Liver (tissue), 8 donors: ENCODE measurements at regions not wholly inside any gene's neighbourhood (a gene's known extent, or its start where the extent isn't known, plus 50 kb on each side); places are given as distances from the start of the nearest gene placed in this dataset.

Experiments
- DNase-seq: peaks from one replicate; pipeline ENCODE4 v3.0.0-alpha.2; 2017; ENCODE audit warnings: low spot score
- H3K27ac ChIP-seq, 2 donors: one replicate each; pipeline ENCODE4 v1.7.0; 2013; ENCODE audit warnings: inconsistent platforms in 2 of 2, low read length in 2 of 2, control low read depth in 1 of 2, low read depth in 1 of 2, mild to moderate bottlenecking in 1 of 2
- H3K27me3 ChIP-seq, 4 donors: one replicate each; pipeline versions ENCODE4 v1.6.1 to v1.7.0; 2013; ENCODE audit warnings: low read length in 3 of 4, inconsistent platforms in 1 of 4, mild to moderate bottlenecking in 1 of 4, moderate library complexity in 1 of 4; ENCODE audit not compliant: control insufficient read depth in 4 of 4, insufficient read depth in 4 of 4
- H3K36me3 ChIP-seq, 4 donors: one replicate each; pipeline versions ENCODE4 v1.6.1 to v1.7.0; 2013; ENCODE audit warnings: low read length in 3 of 4, mild to moderate bottlenecking in 3 of 4, low read depth in 1 of 4, moderate library complexity in 1 of 4; ENCODE audit not compliant: control insufficient read depth in 4 of 4, insufficient read depth in 3 of 4
- H3K4me1 ChIP-seq, 4 donors: one replicate each; pipeline versions ENCODE4 v1.6.1 to v1.7.0; 2013; ENCODE audit warnings: low read length in 3 of 4, mild to moderate bottlenecking in 3 of 4, moderate library complexity in 1 of 4; ENCODE audit not compliant: control insufficient read depth in 4 of 4, insufficient read depth in 4 of 4
- H3K4me3 ChIP-seq, 3 donors: one replicate each; pipeline versions ENCODE4 v1.6.1 to v1.7.0; 2013; ENCODE audit warnings: low read length in 3 of 3, control low read depth in 1 of 3, low read depth in 1 of 3, mild to moderate bottlenecking in 1 of 3
- H3K9ac ChIP-seq, 2 donors: one replicate each; pipeline ENCODE4 v1.7.0; 2013; ENCODE audit warnings: low read length in 2 of 2, mild to moderate bottlenecking in 2 of 2, moderate library complexity in 2 of 2, control low read depth in 1 of 2, low read depth in 1 of 2
- H3K9me3 ChIP-seq, 4 donors: one replicate each; pipeline versions ENCODE4 v1.6.1 to v1.7.0; 2013; ENCODE audit warnings: low read length in 3 of 4; ENCODE audit not compliant: control insufficient read depth in 4 of 4
- CTCF ChIP-seq: fragments of 150-350 bp; IDR thresholded peaks from 2 replicates; pipeline ENCODE4 v1.5.1; 2017; ENCODE audit warnings: improper control_type of control experiment, low read depth, low read length; ENCODE audit not compliant: missing input control
- EGR1 ChIP-seq, 2 donors: IDR thresholded peaks; 2 replicates each; pipeline ENCODE4 v1.6.1; 2016 to 2018; ENCODE audit warnings: antibody characterized with exemption in 2 of 2, low read depth in 2 of 2
- FOXA1 ChIP-seq: IDR thresholded peaks from 2 replicates; pipeline ENCODE4 v1.6.1; 2016; ENCODE audit warnings: antibody characterized with exemption
- FOXA2 ChIP-seq: IDR thresholded peaks from 2 replicates; pipeline ENCODE4 v1.6.1; 2016; ENCODE audit warnings: antibody characterized with exemption
- HNF4A ChIP-seq, 2 donors: conservative IDR thresholded peaks; 2 replicates each; pipeline ENCODE4 v1.6.1; 2016; ENCODE audit warnings: antibody characterized with exemption in 2 of 2, mild to moderate bottlenecking in 2 of 2
- HNF4G ChIP-seq: IDR thresholded peaks from 2 replicates; pipeline ENCODE4 v1.6.1; 2016; ENCODE audit warnings: antibody characterized with exemption
- JUND ChIP-seq, 2 donors: IDR thresholded peaks; 2 replicates each; pipeline ENCODE4 v1.6.1; 2016; ENCODE audit warnings: antibody characterized with exemption in 2 of 2
- NR2F2 ChIP-seq: IDR thresholded peaks from 2 replicates; pipeline ENCODE4 v1.6.1; 2016; ENCODE audit warnings: antibody characterized with exemption
- RAD21 ChIP-seq, 2 donors: IDR thresholded peaks; 2 replicates each; pipeline ENCODE4 v1.6.1; 2016; ENCODE audit warnings: antibody characterized with exemption in 2 of 2, mild to moderate bottlenecking in 2 of 2
- REST ChIP-seq: IDR thresholded peaks from 2 replicates; pipeline ENCODE4 v1.6.1; 2016; ENCODE audit warnings: antibody characterized with exemption, mild to moderate bottlenecking
- RXRA ChIP-seq, 2 donors: IDR thresholded peaks; 2 replicates each; pipeline ENCODE4 v1.6.1; 2017 to 2018; ENCODE audit warnings: antibody characterized with exemption in 2 of 2, mild to moderate bottlenecking in 1 of 2
- SP1 ChIP-seq: IDR thresholded peaks from 2 replicates; pipeline ENCODE4 v1.6.1; 2018; ENCODE audit warnings: antibody characterized with exemption, mild to moderate bottlenecking
- TAF1 ChIP-seq: conservative IDR thresholded peaks from 2 replicates; pipeline ENCODE4 v1.6.1; 2016; ENCODE audit warnings: antibody characterized with exemption, mild to moderate bottlenecking
- YY1 ChIP-seq: IDR thresholded peaks from 2 replicates; pipeline ENCODE4 v1.6.1; 2016; ENCODE audit warnings: antibody characterized with exemption, mild to moderate bottlenecking
- WGBS: extraction: QIAGEN DNeasy Blood & Tissue Kit; methylation state at CpG from one replicate; pipeline ENCODE4 v1.1.7; 2013; 5-methylcytosine and 5-hydroxymethylcytosine counted together
- TF ChIP-seq, protein P1 (sequence below): IDR thresholded peaks from 2 replicates; pipeline ENCODE4 v1.6.1; 2016; ENCODE audit warnings: antibody characterized with exemption
- donor health status: healthy.
- donor health status: healthy.
- donor health status: healthy.
- donor health status: healthy.
- donor health status: healthy.

- WGBS, result 52% methylated on average over 17 of the region's 17 CpGs
- Histone ChIP-seq H3K4me3 (no peak overlapping the region), H3K9ac (no peak overlapping the region), H3K27me3 (peaks cover 0 to 2% (median 0%) of the 10 kb centered on the region in 4 donors), H3K27ac (no peak overlapping the region), H3K36me3 (no peaks in the 10 kb centered on the region), H3K4me1 (no peaks in the 10 kb centered on the region), H3K9me3 (peaks cover 0 to 1% (median 0%) of the 10 kb centered on the region in 4 donors)
- DNase-seq, result no peak
- TF ChIP-seq, protein P1, sequence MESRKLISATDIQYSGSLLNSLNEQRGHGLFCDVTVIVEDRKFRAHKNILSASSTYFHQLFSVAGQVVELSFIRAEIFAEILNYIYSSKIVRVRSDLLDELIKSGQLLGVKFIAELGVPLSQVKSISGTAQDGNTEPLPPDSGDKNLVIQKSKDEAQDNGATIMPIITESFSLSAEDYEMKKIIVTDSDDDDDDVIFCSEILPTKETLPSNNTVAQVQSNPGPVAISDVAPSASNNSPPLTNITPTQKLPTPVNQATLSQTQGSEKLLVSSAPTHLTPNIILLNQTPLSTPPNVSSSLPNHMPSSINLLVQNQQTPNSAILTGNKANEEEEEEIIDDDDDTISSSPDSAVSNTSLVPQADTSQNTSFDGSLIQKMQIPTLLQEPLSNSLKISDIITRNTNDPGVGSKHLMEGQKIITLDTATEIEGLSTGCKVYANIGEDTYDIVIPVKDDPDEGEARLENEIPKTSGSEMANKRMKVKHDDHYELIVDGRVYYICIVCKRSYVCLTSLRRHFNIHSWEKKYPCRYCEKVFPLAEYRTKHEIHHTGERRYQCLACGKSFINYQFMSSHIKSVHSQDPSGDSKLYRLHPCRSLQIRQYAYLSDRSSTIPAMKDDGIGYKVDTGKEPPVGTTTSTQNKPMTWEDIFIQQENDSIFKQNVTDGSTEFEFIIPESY, result no peak
- TF ChIP-seq RXRA (IDR thresholded peaks at IDR 0.05) (no peak), SP1 (no peak), JUND (IDR thresholded peaks at IDR 0.05) (no peak), REST (no peak)
Measured at GRCh38 chr3:103410231-103410630, 975.4 kb downstream of the ZPLD1 start.

DNA sequence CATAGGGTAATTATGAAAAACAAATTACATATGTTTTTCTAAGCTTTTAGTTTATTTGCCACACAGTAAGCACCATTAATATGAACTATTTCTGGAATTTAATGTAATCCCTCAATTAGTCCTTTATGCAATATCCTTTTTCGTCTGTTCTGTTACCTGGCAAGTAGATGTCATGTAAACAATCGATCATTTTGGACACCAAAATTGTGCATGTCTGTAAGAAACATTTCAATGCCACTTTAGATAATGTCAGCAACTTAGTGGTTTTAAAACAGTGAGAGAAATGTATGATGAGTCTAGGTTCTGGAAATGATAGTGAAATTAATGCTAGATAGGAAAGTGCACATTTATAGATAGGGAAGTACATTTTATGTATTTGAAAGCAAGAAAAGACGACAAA, 986.6 kb downstream of the ZPLD1 start:
- Histone ChIP-seq H3K36me3 (no peaks in the 10 kb centered on the region), H3K9ac (no peak overlapping the region), H3K27ac (no peak overlapping the region), H3K4me3 (no peak overlapping the region), H3K4me1 (no peaks in the 10 kb centered on the region), H3K27me3 (no peaks in the 10 kb centered on the region), H3K9me3 (peaks cover 0 to 2% (median 0%) of the 10 kb centered on the region in 4 donors)
- DNase-seq, result no peak
- 78% methylated on average over 3 of the region's 3 CpGs for WGBS
- TF ChIP-seq HNF4G (no peak), CTCF (no peak), RAD21 (IDR thresholded peaks at IDR 0.05) (no peak), NR2F2 (no peak), EGR1 (IDR thresholded peaks at IDR 0.05; ENCODE audit: low read depth in 2 of 2) (no peak), HNF4A (conservative IDR thresholded peaks at IDR 0.05) (no peak), FOXA1 (no peak), TAF1 (no peak), FOXA2 (no peak), RXRA (IDR thresholded peaks at IDR 0.05) (no peak), YY1 (no peak), SP1 (no peak)
- TF ChIP-seq, protein P1, result no peak
